Osteoblast (primary cell): ENCODE measurements at regions not wholly inside any gene's neighbourhood (a gene's known extent, or its start where the extent isn't known, plus 50 kb on each side); places are given as distances from the start of the nearest gene placed in this dataset.

Experiments used
- DNase-seq: peaks from one replicate; pipeline ENCODE4 v3.0.0; 2011; ENCODE audit warnings: low spot score, mixed read lengths; ENCODE audit not compliant: insufficient read length; ENCODE audit errors: missing footprints
- H2AFZ ChIP-seq: 2 replicates; pipeline ENCODE4 v1.6.0; 2011; ENCODE audit warnings: mild to moderate bottlenecking, low read length
- H3K27ac ChIP-seq: 2 replicates; pipeline ENCODE4 v1.5.1; 2011; ENCODE audit warnings: mild to moderate bottlenecking, low read depth, low read length, moderate library complexity
- H3K27me3 ChIP-seq: 2 replicates; pipeline ENCODE4 v1.6.0; 2012; ENCODE audit warnings: mild to moderate bottlenecking, control low read depth, inconsistent platforms, low read length, moderate library complexity; ENCODE audit not compliant: insufficient read depth
- H3K36me3 ChIP-seq: 2 replicates; pipeline ENCODE4 v1.5.1; 2011; ENCODE audit warnings: mild to moderate bottlenecking, low read length, control low read depth, moderate library complexity; ENCODE audit not compliant: insufficient read depth
- H3K4me1 ChIP-seq: 2 replicates; pipeline ENCODE4 v1.5.1; 2011; ENCODE audit warnings: mild to moderate bottlenecking, low read length, control low read depth, moderate library complexity; ENCODE audit not compliant: insufficient read depth
- H3K4me2 ChIP-seq: 2 replicates; pipeline ENCODE4 v1.6.0; 2011; ENCODE audit warnings: mild to moderate bottlenecking, low read length; ENCODE audit not compliant: insufficient read depth
- H3K4me3 ChIP-seq: fragments of 200-600 bp; sonication (generic); 3 replicates; pipeline ENCODE4 v1.5.1; 2012; ENCODE audit warnings: mild to moderate bottlenecking, low read length, inconsistent platforms; ENCODE audit not compliant: insufficient read depth
- H3K79me2 ChIP-seq: 2 replicates; pipeline ENCODE4 v1.6.0; 2012; ENCODE audit warnings: mild to moderate bottlenecking, low read length, control low read depth, inconsistent platforms; ENCODE audit not compliant: insufficient read depth
- H3K9me3 ChIP-seq: 2 replicates; pipeline ENCODE4 v1.5.1; 2011; ENCODE audit warnings: low read depth, low read length, control low read depth
- H4K20me1 ChIP-seq: 2 replicates; pipeline ENCODE4 v1.6.0; 2012; ENCODE audit warnings: mild to moderate bottlenecking, low read length, control low read depth; ENCODE audit not compliant: insufficient read depth
- TF ChIP-seq, protein P1 (sequence below): IDR thresholded peaks from 2 replicates; pipeline ENCODE4 v1.5.1; 2011; ENCODE audit warnings: mild to moderate bottlenecking, low read depth, low read length, moderate library complexity; ENCODE audit errors: extremely low read depth

DNA sequence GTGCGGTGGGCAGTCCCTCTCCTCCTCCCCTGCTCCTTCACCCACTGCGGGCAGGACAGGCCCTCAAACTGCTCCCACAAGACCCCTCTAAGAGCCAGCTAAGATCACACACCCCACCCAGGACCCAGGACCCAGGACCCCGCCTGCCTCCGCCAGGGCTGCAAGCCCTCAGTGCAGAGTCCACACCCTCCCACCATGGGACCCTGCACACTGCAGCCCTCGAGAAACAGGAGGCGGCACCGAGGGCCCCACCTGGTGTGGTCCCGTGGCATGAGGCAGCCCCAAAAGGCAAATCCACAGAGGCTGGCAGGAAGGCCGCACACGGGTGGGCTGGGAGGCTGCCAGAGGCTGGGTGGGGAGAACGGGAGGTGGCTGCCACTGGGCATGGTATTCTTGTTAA, 94.7 kb downstream of the ENGASE start:
- no peak overlapping the region for H3K27ac ChIP-seq
- H3K4me3 ChIP-seq = no peak overlapping the region
- no peaks in the 10 kb centered on the region for H3K79me2 ChIP-seq
- H3K9me3 ChIP-seq = no peaks in the 10 kb centered on the region
- no peaks in the 10 kb centered on the region for H4K20me1 ChIP-seq
- H3K27me3 ChIP-seq = peaks cover 5% of the 10 kb centered on the region
- no peaks in the 10 kb centered on the region for H3K4me1 ChIP-seq
- no peak for DNase-seq
- H3K36me3 ChIP-seq = no peaks in the 10 kb centered on the region
- H3K4me2 ChIP-seq = no peak overlapping the region
- TF ChIP-seq, protein P1, sequence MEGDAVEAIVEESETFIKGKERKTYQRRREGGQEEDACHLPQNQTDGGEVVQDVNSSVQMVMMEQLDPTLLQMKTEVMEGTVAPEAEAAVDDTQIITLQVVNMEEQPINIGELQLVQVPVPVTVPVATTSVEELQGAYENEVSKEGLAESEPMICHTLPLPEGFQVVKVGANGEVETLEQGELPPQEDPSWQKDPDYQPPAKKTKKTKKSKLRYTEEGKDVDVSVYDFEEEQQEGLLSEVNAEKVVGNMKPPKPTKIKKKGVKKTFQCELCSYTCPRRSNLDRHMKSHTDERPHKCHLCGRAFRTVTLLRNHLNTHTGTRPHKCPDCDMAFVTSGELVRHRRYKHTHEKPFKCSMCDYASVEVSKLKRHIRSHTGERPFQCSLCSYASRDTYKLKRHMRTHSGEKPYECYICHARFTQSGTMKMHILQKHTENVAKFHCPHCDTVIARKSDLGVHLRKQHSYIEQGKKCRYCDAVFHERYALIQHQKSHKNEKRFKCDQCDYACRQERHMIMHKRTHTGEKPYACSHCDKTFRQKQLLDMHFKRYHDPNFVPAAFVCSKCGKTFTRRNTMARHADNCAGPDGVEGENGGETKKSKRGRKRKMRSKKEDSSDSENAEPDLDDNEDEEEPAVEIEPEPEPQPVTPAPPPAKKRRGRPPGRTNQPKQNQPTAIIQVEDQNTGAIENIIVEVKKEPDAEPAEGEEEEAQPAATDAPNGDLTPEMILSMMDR = no peak
- H2AFZ ChIP-seq = no peak overlapping the region

DNA sequence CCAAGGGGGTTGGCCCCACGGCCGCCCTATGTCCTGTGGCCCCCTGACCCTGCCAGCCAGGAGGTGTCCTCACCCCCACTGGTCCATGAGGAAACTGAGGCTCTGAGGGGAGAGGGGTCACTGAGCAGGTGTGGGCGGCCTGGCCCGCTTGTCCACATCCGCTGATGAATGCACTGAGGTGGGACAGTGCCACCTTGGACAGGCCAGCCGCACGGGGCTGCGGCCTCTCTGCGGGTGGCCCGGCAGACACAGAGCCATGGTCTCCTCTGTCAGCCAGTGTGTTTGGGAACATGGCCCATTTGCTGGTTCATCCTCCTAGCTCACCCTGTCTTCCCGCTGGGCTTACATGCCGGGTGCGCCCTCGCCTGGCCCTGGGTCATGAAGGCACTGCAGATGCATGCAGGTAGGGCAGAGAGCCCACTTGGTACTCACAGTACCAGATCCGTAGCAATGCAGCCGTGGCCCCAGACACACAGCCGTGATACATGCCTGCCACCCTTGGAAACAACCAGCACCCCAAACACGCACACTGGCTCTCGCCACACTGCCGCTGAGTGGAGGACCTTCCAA, 93.9 kb downstream of the ENGASE start:
- Histone ChIP-seq H3K79me2 (no peaks in the 10 kb centered on the region), H3K27me3 (peaks cover 5% of the 10 kb centered on the region)

DNA sequence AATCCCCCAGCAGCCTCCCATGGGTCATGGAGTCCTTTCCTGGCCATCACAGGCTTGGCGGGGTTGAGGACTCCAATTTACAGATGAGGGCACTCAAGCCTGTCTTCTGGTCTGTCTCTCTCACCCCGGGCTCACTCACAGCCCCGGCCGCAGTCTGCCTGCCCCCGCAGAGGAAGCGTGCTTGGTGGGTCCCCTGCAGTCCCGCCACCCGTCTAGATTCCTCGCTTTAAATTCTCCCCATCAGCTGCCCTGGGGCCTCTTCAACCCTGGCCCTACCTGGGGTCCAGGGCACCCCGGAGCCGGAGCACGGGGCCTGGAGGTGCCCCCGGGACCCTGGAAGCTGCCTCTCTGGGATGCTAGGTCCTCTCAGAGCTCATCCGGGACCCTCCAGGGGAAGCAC, 92.9 kb downstream of the ENGASE start:
- Histone ChIP-seq H3K27me3 (peaks cover 5% of the 10 kb centered on the region), H3K27ac (no peak overlapping the region), H2AFZ (no peak overlapping the region), H3K4me2 (no peak overlapping the region), H3K36me3 (no peaks in the 10 kb centered on the region), H3K9me3 (no peaks in the 10 kb centered on the region), H3K4me3 (no peak overlapping the region), H3K79me2 (no peaks in the 10 kb centered on the region), H3K4me1 (no peaks in the 10 kb centered on the region), H4K20me1 (no peaks in the 10 kb centered on the region)
- DNase-seq = no peak
- TF ChIP-seq, protein P1 = no peak

More for the DNA sequence above, 93.9 kb downstream of the ENGASE start:
- H3K4me1 ChIP-seq = no peaks in the 10 kb centered on the region
- no peaks in the 10 kb centered on the region for H3K36me3 ChIP-seq
- no peaks in the 10 kb centered on the region for H3K9me3 ChIP-seq
- DNase-seq = no peak
- H3K27ac ChIP-seq = no peak overlapping the region
- no peak overlapping the region for H3K4me2 ChIP-seq
- H2AFZ ChIP-seq = no peak overlapping the region
- H4K20me1 ChIP-seq = no peaks in the 10 kb centered on the region
- H3K4me3 ChIP-seq = no peak overlapping the region
- TF ChIP-seq, protein P1 = no peak

DNA sequence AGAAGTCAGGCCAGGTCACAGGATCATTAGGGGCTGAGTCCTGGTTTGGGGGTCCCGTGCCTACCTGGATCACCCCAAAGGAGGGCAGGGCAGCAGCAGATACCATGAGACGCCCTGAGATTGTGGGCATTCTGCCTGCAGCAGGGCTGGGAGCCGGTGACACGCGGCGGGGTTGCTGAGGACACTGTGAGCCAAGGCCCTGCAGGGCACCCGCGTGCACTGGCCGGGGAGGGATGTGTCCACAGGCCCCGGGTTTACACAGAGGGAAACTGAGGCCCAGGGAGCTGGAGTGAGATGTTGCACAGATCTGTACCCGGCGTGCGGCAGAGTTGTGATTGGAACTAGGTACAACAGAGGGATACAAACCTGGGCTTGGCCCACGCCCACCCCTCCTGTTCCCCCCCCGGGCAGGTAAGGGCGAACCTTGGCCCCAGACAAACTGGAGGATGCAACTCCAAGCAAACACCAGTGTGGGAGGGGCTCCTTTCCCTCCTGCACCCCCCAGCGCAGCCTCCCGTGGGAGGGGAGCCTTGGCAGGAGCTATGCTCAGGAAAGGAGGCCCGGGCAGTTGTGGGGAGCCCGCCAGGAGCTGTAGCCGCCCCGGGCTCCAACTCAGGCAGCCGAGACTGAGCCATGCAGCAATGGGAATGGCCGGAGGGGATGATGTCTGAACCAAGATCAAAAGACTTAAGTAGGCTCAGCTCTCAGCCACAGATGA, 91.3 kb downstream of the ENGASE start:
- H3K4me1 ChIP-seq = no peaks in the 10 kb centered on the region
- H3K27me3 ChIP-seq = peaks cover 5% of the 10 kb centered on the region

More for the DNA sequence above, 91.3 kb downstream of the ENGASE start:
- Histone ChIP-seq H3K9me3 (no peaks in the 10 kb centered on the region), H3K4me2 (no peak overlapping the region), H4K20me1 (no peaks in the 10 kb centered on the region), H3K4me3 (no peak overlapping the region), H3K27ac (no peak overlapping the region), H3K79me2 (no peaks in the 10 kb centered on the region), H3K36me3 (no peaks in the 10 kb centered on the region), H2AFZ (no peak overlapping the region)
- TF ChIP-seq, protein P1 = no peak
- no peak for DNase-seq
